Glutamatergic neuron (in vitro differentiated cells): ENCODE measurements at regions not wholly inside any gene's neighbourhood (a gene's known extent, or its start where the extent isn't known, plus 50 kb on each side); places are given as distances from the start of the nearest gene placed in this dataset.
"Not testable (repeated sequence)": the region's sequence is repeated elsewhere in the genome, so short reads cannot be mapped to it uniquely, and the experiment has no call there.

ENCODE experiments used
- DNase-seq: peaks from one replicate; pipeline ENCODE4 v3.0.0; 2022
- H3K27ac Mint-ChIP-seq: one replicate; pipeline ENCODE4 v1.8.0; 2020; ENCODE audit warnings: mild to moderate bottlenecking, mixed read lengths, inconsistent platforms; ENCODE audit not compliant: unreplicated experiment
- H3K27me3 Mint-ChIP-seq: one replicate; pipeline ENCODE4 v1.8.0; 2020; ENCODE audit warnings: mild to moderate bottlenecking, moderate library complexity, mixed read lengths, inconsistent platforms; ENCODE audit not compliant: unreplicated experiment
- H3K36me3 Mint-ChIP-seq: one replicate; pipeline ENCODE4 v1.8.0; 2020; ENCODE audit warnings: mild to moderate bottlenecking, mixed read lengths, inconsistent platforms; ENCODE audit not compliant: unreplicated experiment
- H3K4me1 Mint-ChIP-seq: one replicate; pipeline ENCODE4 v1.8.0; 2020; ENCODE audit warnings: mild to moderate bottlenecking, low read depth, mixed read lengths, inconsistent platforms; ENCODE audit not compliant: unreplicated experiment
- H3K4me3 Mint-ChIP-seq: one replicate; pipeline ENCODE4 v1.8.0; 2020; ENCODE audit warnings: mild to moderate bottlenecking, mixed read lengths, inconsistent platforms; ENCODE audit not compliant: unreplicated experiment
- H3K9me3 Mint-ChIP-seq: one replicate; pipeline ENCODE4 v1.8.0; 2020; ENCODE audit warnings: mild to moderate bottlenecking, moderate library complexity, mixed read lengths, inconsistent platforms; ENCODE audit not compliant: unreplicated experiment
- CTCF ChIP-seq: fragments of 200-600 bp; sonication (generic); IDR thresholded peaks from one replicate; pipeline ENCODE4 v1.5.0; 2021; ENCODE audit not compliant: partially characterized antibody, unreplicated experiment

- no peaks in the 10 kb centered on the region for H3K36me3 Mint-ChIP-seq
- H3K9me3 Mint-ChIP-seq: no peaks in the 10 kb centered on the region
- DNase-seq: no peak
- no peak overlapping the region for H3K4me3 Mint-ChIP-seq
- no peaks in the 10 kb centered on the region for H3K4me1 Mint-ChIP-seq
- no peak for TF ChIP-seq CTCF
- peaks cover 3% of the 10 kb centered on the region for H3K27me3 Mint-ChIP-seq
- no peak overlapping the region for H3K27ac Mint-ChIP-seq
Measured at GRCh38 chr16:87035053-87035452, 282.1 kb downstream of the C16orf95 start.

GRCh38 chr16:87037012-87037411 is 280.2 kb downstream of the C16orf95 start:
- peaks cover 4% of the 10 kb centered on the region for H3K27me3 Mint-ChIP-seq
- no peak overlapping the region for H3K4me3 Mint-ChIP-seq
- H3K36me3 Mint-ChIP-seq: no peaks in the 10 kb centered on the region
- DNase-seq: no peak
- no peak overlapping the region for H3K27ac Mint-ChIP-seq
- no peak for TF ChIP-seq CTCF
- H3K4me1 Mint-ChIP-seq: no peaks in the 10 kb centered on the region
- peaks cover 2% of the 10 kb centered on the region for H3K9me3 Mint-ChIP-seq

- not testable (repeated sequence) for H3K9me3 Mint-ChIP-seq, H3K27ac Mint-ChIP-seq, H3K27me3 Mint-ChIP-seq
Measured at GRCh38 chr16:87038528-87038927, 278.7 kb downstream of the C16orf95 start.

GRCh38 chr16:87040169-87041117 is 276.7 kb downstream of the C16orf95 start:
- Mint-ChIP-seq H3K9me3 (peaks cover 2% of the 10 kb centered on the region), H3K27me3 (peaks cover 6% of the 10 kb centered on the region), H3K27ac (no peak overlapping the region), H3K4me3 (no peak overlapping the region), H3K4me1 (peaks cover 15% of the 10 kb centered on the region), H3K36me3 (no peaks in the 10 kb centered on the region)
- no peak for DNase-seq
- no peak for TF ChIP-seq CTCF

More at GRCh38 chr16:87038528-87038927, 278.7 kb downstream of the C16orf95 start:
- H3K36me3 Mint-ChIP-seq, DNase-seq, H3K4me3 Mint-ChIP-seq, H3K4me1 Mint-ChIP-seq: not testable (repeated sequence)

- H3K27ac Mint-ChIP-seq: no peak overlapping the region
- peaks cover 15% of the 10 kb centered on the region for H3K4me1 Mint-ChIP-seq
- H3K36me3 Mint-ChIP-seq: no peaks in the 10 kb centered on the region
- H3K27me3 Mint-ChIP-seq: peaks cover 6% of the 10 kb centered on the region
- DNase-seq: no peak
- H3K4me3 Mint-ChIP-seq: no peak overlapping the region
- H3K9me3 Mint-ChIP-seq: peaks cover 2% of the 10 kb centered on the region
- TF ChIP-seq CTCF: no peak
Measured at GRCh38 chr16:87041286-87041685, 275.9 kb downstream of the C16orf95 start.
